Suprapubic skin (tissue), 4 donors: ENCODE measurements at regions not wholly inside any gene's neighbourhood (a gene's known extent, or its start where the extent isn't known, plus 50 kb on each side); places are given as distances from the start of the nearest gene placed in this dataset.

Experiments used
- CTCF ChIP-seq, 2 donors: fragments of 200-600 bp in 1 of 2; fragments of 450-650 bp in 1 of 2; sonication (generic) in 1 of 2; IDR thresholded peaks; one replicate each; pipeline ENCODE4 v1.5.1; 2016 to 2019; ENCODE audit warnings: antibody characterized with exemption in 2 of 2, mild to moderate bottlenecking in 1 of 2, moderate library complexity in 1 of 2
- EP300 ChIP-seq: sonication (generic); formaldehyde crosslinking; IDR thresholded peaks from one replicate; pipeline ENCODE4 v1.6.1; 2017; ENCODE audit warnings: antibody characterized with exemption
- POLR2A ChIP-seq, 2 donors: fragments of 450-650 bp; IDR thresholded peaks; one replicate each; pipeline ENCODE4 v1.6.1; 2017; ENCODE audit warnings: antibody characterized with exemption in 2 of 2, mild to moderate bottlenecking in 2 of 2, moderate library complexity in 2 of 2
- POLR2AphosphoS5 ChIP-seq, 3 donors: sonication (generic); formaldehyde crosslinking; IDR thresholded peaks; one replicate each; pipeline ENCODE4 v1.6.1; 2017; ENCODE audit warnings: antibody characterized with exemption in 3 of 3

DNA sequence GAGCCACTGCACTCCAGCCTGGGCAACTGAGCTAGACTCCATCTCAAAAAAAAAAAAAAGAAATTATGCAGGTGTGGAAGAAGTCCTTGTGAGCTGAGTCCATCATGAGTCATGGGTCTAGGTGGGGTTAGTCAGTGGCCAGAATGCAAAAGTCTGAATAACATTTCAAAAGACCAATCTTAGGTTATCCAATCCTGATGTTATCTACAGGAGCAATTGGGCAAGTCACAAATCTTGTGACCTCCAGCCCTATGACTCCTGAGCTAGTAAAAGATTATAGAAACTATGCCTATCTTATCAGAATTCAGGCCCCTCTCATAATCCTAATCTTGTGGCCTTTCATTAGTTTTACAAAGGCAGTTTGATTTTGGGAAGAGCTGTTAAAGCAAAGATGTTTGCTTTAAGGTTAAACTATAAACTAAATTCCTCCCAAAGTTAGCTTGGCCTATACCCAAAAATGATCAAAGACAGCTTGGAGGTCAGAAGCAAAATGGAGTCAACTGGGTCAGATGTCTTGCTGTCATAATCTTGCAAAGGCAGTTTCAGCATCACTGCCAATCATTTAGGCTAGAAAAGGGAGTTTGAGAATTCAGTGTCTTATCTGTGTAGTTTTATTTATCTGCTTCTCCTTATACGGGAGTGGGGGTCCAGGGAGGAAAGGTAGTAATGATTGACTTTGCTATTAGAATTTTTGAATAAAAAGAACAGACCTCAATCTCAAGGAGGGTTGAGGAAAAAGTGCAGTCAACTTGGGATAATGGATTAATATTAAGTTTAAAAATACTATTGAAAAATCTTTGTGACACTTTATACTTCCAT lies 71.2 kb upstream of the TRIM24 start:
- no peak for TF ChIP-seq CTCF (IDR thresholded peaks at IDR 0.05)
- no peak for TF ChIP-seq POLR2A (IDR thresholded peaks at IDR 0.05)
- no peak for TF ChIP-seq EP300
- no peak for TF ChIP-seq POLR2AphosphoS5 (IDR thresholded peaks at IDR 0.05)
